IMR-90 (cell line): ENCODE measurements at regions not wholly inside any gene's neighbourhood (a gene's known extent, or its start where the extent isn't known, plus 50 kb on each side); places are given as distances from the start of the nearest gene placed in this dataset.

Source experiments
- CEBPB ChIP-seq: IDR thresholded peaks from 2 replicates; pipeline ENCODE4 v1.6.1; 2012; ENCODE audit warnings: low read depth, low read length, improper control_type of control experiment
- CTCF ChIP-seq: conservative IDR thresholded peaks from 2 replicates; pipeline ENCODE4 v1.5.1; 2012; ENCODE audit warnings: mild to moderate bottlenecking, low read depth, low read length, improper control_type of control experiment
- POLR2A ChIP-seq: IDR thresholded peaks from 2 replicates; pipeline ENCODE4 v1.6.1; 2012; ENCODE audit warnings: mild to moderate bottlenecking, low read depth, low read length

DNA sequence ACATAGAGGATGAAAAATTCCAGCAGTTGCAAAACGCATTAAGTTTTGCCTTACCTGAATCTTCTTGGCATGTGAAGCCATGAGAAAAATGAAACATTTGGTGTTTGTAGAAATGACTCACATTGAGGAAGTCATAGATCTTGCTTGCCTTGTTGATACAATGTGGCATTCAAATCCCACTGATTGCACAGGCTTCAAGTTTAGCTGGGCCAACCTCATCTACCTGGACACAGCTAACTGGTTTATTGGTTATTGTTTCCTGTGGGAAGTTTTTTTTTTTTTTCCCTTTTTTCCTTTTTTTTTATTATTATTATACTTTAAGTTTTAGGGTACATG lies 168.9 kb upstream of the C21orf91 start:
- no peak for TF ChIP-seq CTCF
- no peak for TF ChIP-seq CEBPB
- TF ChIP-seq POLR2A = no peak
